KMS-11 (cell line): ENCODE measurements at regions not wholly inside any gene's neighbourhood (a gene's known extent, or its start where the extent isn't known, plus 50 kb on each side); places are given as distances from the start of the nearest gene placed in this dataset.
"Not testable (repeated sequence)": the region's sequence is repeated elsewhere in the genome, so short reads cannot be mapped to it uniquely, and the experiment has no call there.

Experiments used
- H2AFZ ChIP-seq: fragments of 200-600 bp; sonication (generic); 2 replicates; pipeline ENCODE4 v1.6.1; 2016; ENCODE audit warnings: antibody characterized with exemption, mixed run types, low read depth
- H3K27ac ChIP-seq: fragments of 200-600 bp; sonication (generic); 2 replicates; pipeline ENCODE4 v1.6.1; 2016; ENCODE audit warnings: mild to moderate bottlenecking, mixed run types
- H3K27me3 ChIP-seq: fragments of 200-600 bp; sonication (generic); 2 replicates; pipeline ENCODE4 v1.6.1; 2017; ENCODE audit warnings: mild to moderate bottlenecking, low read depth, mixed run types, moderate library complexity; ENCODE audit not compliant: insufficient read depth
- H3K36me3 ChIP-seq: fragments of 200-600 bp; sonication (generic); 2 replicates; pipeline ENCODE4 v1.6.1; 2017; ENCODE audit warnings: mild to moderate bottlenecking, mixed run types; ENCODE audit not compliant: insufficient read depth
- H3K4me1 ChIP-seq: fragments of 200-600 bp; sonication (generic); 2 replicates; pipeline ENCODE4 v1.6.1; 2016; ENCODE audit warnings: mild to moderate bottlenecking, low read depth, mixed run types; ENCODE audit not compliant: poor library complexity, severe bottlenecking
- H3K4me2 ChIP-seq: fragments of 200-600 bp; sonication (generic); 2 replicates; pipeline ENCODE4 v1.7.0; 2016; ENCODE audit warnings: mild to moderate bottlenecking, mixed run types
- H3K4me3 ChIP-seq: fragments of 200-600 bp; sonication (generic); IDR thresholded peaks from 2 replicates; pipeline ENCODE4 v1.6.1; 2017; ENCODE audit warnings: low read depth, low read length, mixed read lengths; ENCODE audit not compliant: insufficient read depth
- H3K79me2 ChIP-seq: fragments of 200-600 bp; sonication (generic); 2 replicates; pipeline ENCODE4 v1.6.1; 2016; ENCODE audit warnings: low read depth, mixed run types; ENCODE audit not compliant: insufficient read depth
- H3K9ac ChIP-seq: fragments of 200-600 bp; sonication (generic); 2 replicates; pipeline ENCODE4 v1.6.1; 2016; ENCODE audit warnings: mild to moderate bottlenecking, mixed run types
- H4K20me1 ChIP-seq: fragments of 200-600 bp; sonication (generic); 2 replicates; pipeline ENCODE4 v1.6.1; 2016; ENCODE audit warnings: mild to moderate bottlenecking, mixed run types; ENCODE audit not compliant: insufficient read depth
- TF ChIP-seq, protein P1 (sequence below): fragments of 200-600 bp; sonication (generic); conservative IDR thresholded peaks from 2 replicates; pipeline ENCODE4 v1.6.1; 2017; ENCODE audit warnings: low read depth, mild to moderate bottlenecking, antibody characterized with exemption, low read length, moderate library complexity, mixed read lengths

DNA sequence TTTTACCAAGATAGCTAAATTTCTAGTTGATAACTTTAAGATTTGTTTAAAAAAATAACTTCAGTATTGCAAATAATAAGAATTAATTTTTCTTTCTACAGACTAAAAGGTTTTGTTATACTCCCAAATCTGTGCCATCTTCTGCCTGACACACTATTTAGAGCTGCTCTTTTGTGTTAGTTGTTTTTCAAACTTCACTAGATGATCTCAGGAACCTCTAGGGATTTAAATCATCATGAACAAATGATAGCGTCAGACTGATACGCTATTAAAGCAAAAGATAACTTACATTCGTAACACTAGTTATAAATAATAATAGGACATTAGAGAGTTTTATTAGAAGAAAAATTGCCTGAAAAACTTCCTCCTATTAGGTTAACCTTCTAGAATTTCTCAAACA lies 243.1 kb upstream of the CXADR start:
- peaks cover 3% of the 10 kb centered on the region for H3K4me1 ChIP-seq
- TF ChIP-seq, protein P1, sequence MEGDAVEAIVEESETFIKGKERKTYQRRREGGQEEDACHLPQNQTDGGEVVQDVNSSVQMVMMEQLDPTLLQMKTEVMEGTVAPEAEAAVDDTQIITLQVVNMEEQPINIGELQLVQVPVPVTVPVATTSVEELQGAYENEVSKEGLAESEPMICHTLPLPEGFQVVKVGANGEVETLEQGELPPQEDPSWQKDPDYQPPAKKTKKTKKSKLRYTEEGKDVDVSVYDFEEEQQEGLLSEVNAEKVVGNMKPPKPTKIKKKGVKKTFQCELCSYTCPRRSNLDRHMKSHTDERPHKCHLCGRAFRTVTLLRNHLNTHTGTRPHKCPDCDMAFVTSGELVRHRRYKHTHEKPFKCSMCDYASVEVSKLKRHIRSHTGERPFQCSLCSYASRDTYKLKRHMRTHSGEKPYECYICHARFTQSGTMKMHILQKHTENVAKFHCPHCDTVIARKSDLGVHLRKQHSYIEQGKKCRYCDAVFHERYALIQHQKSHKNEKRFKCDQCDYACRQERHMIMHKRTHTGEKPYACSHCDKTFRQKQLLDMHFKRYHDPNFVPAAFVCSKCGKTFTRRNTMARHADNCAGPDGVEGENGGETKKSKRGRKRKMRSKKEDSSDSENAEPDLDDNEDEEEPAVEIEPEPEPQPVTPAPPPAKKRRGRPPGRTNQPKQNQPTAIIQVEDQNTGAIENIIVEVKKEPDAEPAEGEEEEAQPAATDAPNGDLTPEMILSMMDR: no peak
- no peaks in the 10 kb centered on the region for H3K36me3 ChIP-seq
- H3K9ac ChIP-seq: no peak overlapping the region
- no peak overlapping the region for H2AFZ ChIP-seq
- no peaks in the 10 kb centered on the region for H3K27me3 ChIP-seq
- no peaks in the 10 kb centered on the region for H3K79me2 ChIP-seq
- H4K20me1 ChIP-seq: no peaks in the 10 kb centered on the region
- H3K4me2 ChIP-seq: no peak overlapping the region
- no peak overlapping the region for H3K27ac ChIP-seq
- H3K4me3 ChIP-seq: no peak overlapping the region

DNA sequence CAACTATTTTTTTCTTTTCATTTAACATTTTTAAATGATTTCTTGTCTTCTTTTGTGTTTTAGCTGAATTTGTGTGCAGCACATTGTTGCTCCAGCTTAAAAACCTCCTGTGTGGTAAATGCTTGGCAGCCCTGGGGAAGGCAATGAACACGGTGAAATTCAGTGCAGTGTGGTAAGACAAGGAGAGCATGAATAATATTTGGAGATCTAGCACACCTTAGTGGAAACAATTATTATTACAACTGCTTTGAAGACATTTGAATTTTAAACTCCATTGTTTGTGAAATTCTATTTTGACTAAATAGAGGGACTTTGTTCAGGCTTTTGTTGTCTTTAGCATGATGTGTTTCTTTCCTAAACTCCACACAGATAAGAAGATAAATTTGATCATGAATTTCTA lies 242.6 kb upstream of the CXADR start:
- no peak overlapping the region for H3K4me3 ChIP-seq
- H3K36me3 ChIP-seq: no peaks in the 10 kb centered on the region
- no peaks in the 10 kb centered on the region for H3K27me3 ChIP-seq
- H4K20me1 ChIP-seq: no peaks in the 10 kb centered on the region
- no peak overlapping the region for H3K9ac ChIP-seq
- no peak overlapping the region for H3K4me2 ChIP-seq
- peaks cover 3% of the 10 kb centered on the region for H3K4me1 ChIP-seq
- no peak overlapping the region for H2AFZ ChIP-seq
- H3K27ac ChIP-seq: no peak overlapping the region
- TF ChIP-seq, protein P1: peak; percentile 77
- no peaks in the 10 kb centered on the region for H3K79me2 ChIP-seq

DNA sequence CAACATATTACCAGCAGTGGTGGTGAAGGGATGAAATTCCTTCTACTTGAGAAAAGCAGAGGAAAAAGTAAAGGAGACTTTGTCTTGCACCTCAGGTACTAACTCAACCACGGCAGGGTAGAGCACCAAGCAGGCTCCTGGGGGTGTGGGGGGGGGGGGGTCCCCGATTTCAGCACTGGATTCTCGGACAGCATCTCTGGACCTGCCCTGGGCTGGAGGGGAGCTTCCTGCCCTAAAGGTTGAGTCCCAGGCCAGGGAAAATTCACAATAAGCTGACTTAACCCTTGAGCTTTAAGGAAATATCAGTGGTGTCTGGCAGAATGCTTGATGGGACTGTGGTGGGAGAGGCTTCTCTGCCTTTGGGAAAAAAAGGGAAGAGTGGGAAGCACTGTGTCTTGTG lies 233.2 kb upstream of the CXADR start:
- H3K36me3 ChIP-seq: no peaks in the 10 kb centered on the region
- no peak overlapping the region for H2AFZ ChIP-seq
- no peak overlapping the region for H3K9ac ChIP-seq
- H4K20me1 ChIP-seq: no peaks in the 10 kb centered on the region
- H3K27ac ChIP-seq: no peak overlapping the region
- TF ChIP-seq, protein P1: no peak
- H3K4me2 ChIP-seq: no peak overlapping the region
- no peak overlapping the region for H3K4me3 ChIP-seq
- no peaks in the 10 kb centered on the region for H3K27me3 ChIP-seq
- no peaks in the 10 kb centered on the region for H3K79me2 ChIP-seq
- H3K4me1 ChIP-seq: no peaks in the 10 kb centered on the region

DNA sequence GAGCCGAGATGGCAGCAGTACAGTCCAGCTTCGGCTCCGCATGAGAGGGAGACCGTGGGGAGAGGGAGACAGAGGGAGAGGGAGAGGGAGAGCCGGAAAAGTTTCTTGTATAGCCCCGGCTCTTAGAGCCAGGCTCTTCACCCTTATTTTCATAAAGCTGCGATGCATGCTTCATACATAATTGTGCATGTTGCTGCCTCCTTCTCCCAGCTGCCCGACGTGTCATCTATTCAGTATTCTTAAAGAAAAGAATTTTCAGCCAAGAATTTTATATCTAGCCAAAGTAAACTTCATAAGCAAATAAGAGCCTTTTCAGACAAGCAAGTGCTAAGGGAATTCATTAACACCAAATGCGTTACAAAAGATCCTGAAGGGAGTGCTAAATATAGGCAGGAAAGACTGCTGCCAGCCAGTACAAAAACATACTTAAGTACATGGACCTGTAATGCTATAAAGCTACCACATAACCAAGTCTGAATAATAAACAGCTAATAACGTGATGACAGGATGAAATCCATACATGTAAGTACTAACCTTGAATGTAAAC lies 219.8 kb upstream of the CXADR start:
- not testable (repeated sequence) for H3K9ac ChIP-seq, H2AFZ ChIP-seq, H3K27me3 ChIP-seq, H3K79me2 ChIP-seq, H3K4me2 ChIP-seq, H3K36me3 ChIP-seq, H3K27ac ChIP-seq, H3K4me3 ChIP-seq, H3K4me1 ChIP-seq, H4K20me1 ChIP-seq

DNA sequence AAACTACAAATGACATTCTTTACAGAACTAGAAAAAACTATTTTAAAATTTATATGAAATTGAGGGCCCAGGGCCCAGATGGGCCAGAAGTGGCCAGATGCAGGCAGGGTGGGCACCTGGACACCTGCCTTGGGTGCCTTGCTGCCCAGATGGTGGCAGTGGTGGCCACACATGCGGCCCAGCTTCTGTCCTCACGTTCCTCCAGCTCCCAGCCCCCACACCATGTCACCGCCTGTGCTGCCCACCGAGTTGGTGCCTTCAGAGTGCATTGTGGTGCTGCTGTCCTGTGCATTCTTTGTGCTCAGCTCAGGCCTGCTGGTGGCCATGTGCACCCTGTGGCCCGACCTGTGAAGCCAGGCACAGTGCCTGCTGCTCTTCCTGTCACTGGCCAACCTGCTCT lies 216.8 kb upstream of the CXADR start:
- no peaks in the 10 kb centered on the region for H4K20me1 ChIP-seq
- no peak overlapping the region for H2AFZ ChIP-seq
- no peak overlapping the region for H3K9ac ChIP-seq
- H3K4me2 ChIP-seq: no peak overlapping the region
- H3K36me3 ChIP-seq: no peaks in the 10 kb centered on the region
- no peak overlapping the region for H3K4me3 ChIP-seq
- no peak overlapping the region for H3K27ac ChIP-seq
- H3K4me1 ChIP-seq: no peaks in the 10 kb centered on the region
- TF ChIP-seq, protein P1: no peak
- no peaks in the 10 kb centered on the region for H3K27me3 ChIP-seq
- H3K79me2 ChIP-seq: no peaks in the 10 kb centered on the region

DNA sequence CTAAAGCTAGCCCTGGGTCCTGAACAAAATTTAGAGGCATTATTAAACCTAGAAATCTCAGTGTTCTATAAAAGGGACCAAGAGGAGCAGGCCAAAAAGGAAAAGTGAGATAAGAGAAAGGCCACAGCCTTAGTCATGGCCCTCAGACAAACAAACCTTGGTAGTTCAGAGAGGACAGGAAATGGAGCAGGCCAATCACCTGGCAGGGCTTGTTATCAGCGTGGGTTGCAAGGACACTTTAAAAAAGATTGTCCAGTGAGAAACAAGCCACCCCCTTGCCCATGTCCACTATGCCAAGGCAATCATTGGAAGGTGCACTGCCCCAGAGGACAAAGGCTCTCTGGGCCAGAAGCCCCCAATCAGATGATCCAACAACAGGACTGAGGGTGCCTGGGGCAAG lies 213.3 kb upstream of the CXADR start:
- H3K4me1 ChIP-seq, H2AFZ ChIP-seq, H3K4me2 ChIP-seq, H3K79me2 ChIP-seq, H4K20me1 ChIP-seq, H3K27ac ChIP-seq, H3K9ac ChIP-seq, H3K36me3 ChIP-seq, H3K4me3 ChIP-seq, H3K27me3 ChIP-seq: not testable (repeated sequence)

DNA sequence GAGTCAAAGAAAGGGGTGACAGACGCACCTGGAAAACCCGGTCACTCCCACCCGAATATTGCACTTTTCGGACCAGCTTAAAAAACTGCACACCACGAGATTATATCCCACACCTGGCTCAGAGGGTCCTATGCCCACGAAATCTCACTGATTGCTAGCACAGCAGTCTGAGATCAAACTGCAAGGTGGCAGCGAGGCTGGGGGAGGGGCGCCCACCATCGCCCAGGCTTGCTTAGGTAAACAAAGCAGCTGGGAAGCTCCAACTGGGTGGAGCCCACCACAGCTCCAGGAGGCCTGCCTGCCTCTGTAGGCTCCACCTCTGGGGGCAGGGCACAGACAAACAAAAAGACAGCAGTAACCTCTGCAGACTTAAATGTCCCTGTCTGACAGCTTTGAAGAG lies 185.1 kb upstream of the CXADR start:
- not testable (repeated sequence) for H3K4me3 ChIP-seq, H3K27ac ChIP-seq, H3K27me3 ChIP-seq, H3K4me2 ChIP-seq, H3K79me2 ChIP-seq, H4K20me1 ChIP-seq, H2AFZ ChIP-seq, H3K4me1 ChIP-seq, H3K9ac ChIP-seq, H3K36me3 ChIP-seq
